Endodermal cell (in vitro differentiated cells): ENCODE measurements at regions not wholly inside any gene's neighbourhood (a gene's known extent, or its start where the extent isn't known, plus 50 kb on each side); places are given as distances from the start of the nearest gene placed in this dataset.

Source experiments
- DNase-seq: peaks from one replicate; pipeline ENCODE4 v3.0.0-alpha.2; 2017
- H3K27ac ChIP-seq: 2 replicates; pipeline ENCODE4 v1.5.1; 2013; ENCODE audit warnings: mild to moderate bottlenecking, low read depth, low read length, moderate library complexity
- H3K27me3 ChIP-seq: 2 replicates; pipeline ENCODE4 v1.6.1; 2013; ENCODE audit warnings: mild to moderate bottlenecking, low read length, moderate library complexity; ENCODE audit not compliant: insufficient read depth, control insufficient read depth, poor library complexity, severe bottlenecking
- H3K36me3 ChIP-seq: 2 replicates; pipeline ENCODE4 v1.7.0; 2013; ENCODE audit warnings: mild to moderate bottlenecking, low read length, moderate library complexity; ENCODE audit not compliant: control insufficient read depth, insufficient read depth
- H3K4me1 ChIP-seq: one replicate; pipeline ENCODE4 v1.7.0; 2013; ENCODE audit warnings: low read length; ENCODE audit not compliant: control insufficient read depth, insufficient read depth
- H3K4me3 ChIP-seq: 2 replicates; pipeline ENCODE4 v1.5.1; 2013; ENCODE audit warnings: mild to moderate bottlenecking, low read length, moderate library complexity
- H3K9ac ChIP-seq: 2 replicates; pipeline ENCODE4 v1.6.1; 2013; ENCODE audit warnings: mild to moderate bottlenecking, low read length, moderate library complexity; ENCODE audit not compliant: poor library complexity, severe bottlenecking; ENCODE audit errors: extremely low read depth
- H3K9me3 ChIP-seq: 2 replicates; pipeline ENCODE4 v1.6.1; 2013; ENCODE audit warnings: mild to moderate bottlenecking, low read length, moderate library complexity; ENCODE audit not compliant: control insufficient read depth
- H3K27ac Mint-ChIP-seq: 2 replicates; pipeline ENCODE4 v1.8.0; 2020; ENCODE audit warnings: mixed read lengths
- H3K27me3 Mint-ChIP-seq: 2 replicates; pipeline ENCODE4 v1.8.0; 2021; ENCODE audit warnings: mild to moderate bottlenecking, mixed read lengths; ENCODE audit not compliant: insufficient read depth
- H3K36me3 Mint-ChIP-seq: 2 replicates; pipeline ENCODE4 v1.8.0; 2020; ENCODE audit warnings: low read depth, mixed read lengths
- H3K4me1 Mint-ChIP-seq: 2 replicates; pipeline ENCODE4 v1.8.0; 2020; ENCODE audit warnings: mixed read lengths
- H3K4me3 Mint-ChIP-seq: 2 replicates; pipeline ENCODE4 v1.8.0; 2020; ENCODE audit warnings: mild to moderate bottlenecking, moderate library complexity, mixed read lengths
- H3K9me3 Mint-ChIP-seq: 2 replicates; pipeline ENCODE4 v1.8.0; 2020; ENCODE audit warnings: mild to moderate bottlenecking, mixed read lengths
- WGBS, 2 experiments: methylation state at CpG; one replicate each; pipeline versions ENCODE4 v1.1.5 to v1.1.7; 2013; ENCODE audit warnings: missing lambda C conversion rate in 2 of 2, mixed read lengths in 1 of 2; ENCODE audit not compliant: insufficient coverage in 1 of 2, insufficient read length in 1 of 2; 5-methylcytosine and 5-hydroxymethylcytosine counted together
- TF ChIP-seq, protein P1 (sequence below): fragments of 200-600 bp; sonication (generic); conservative IDR thresholded peaks from 2 replicates; pipeline ENCODE4 v1.5.0; 2021; ENCODE audit warnings: antibody characterized with exemption, mild to moderate bottlenecking

DNA sequence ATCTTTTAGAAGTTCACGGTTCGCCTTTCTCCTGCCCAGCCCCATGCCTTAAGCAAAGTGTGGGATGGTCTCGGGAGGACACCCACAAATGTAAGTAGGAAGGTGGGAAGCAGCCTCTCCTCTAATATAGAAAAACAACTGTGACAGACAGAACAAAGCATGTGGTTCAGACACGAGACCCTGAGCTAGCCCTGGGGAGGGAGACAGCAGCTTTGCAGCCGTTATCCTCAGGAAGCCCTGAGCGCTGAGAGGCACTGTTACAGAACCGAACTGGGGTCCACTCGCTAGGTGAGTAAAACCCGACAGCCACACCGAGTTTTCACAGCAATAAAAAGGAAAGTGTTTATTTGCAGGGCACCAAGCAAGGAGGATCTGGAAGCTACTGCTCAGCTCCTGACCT is 210.6 kb downstream of the UQCRFS1 start:
- TF ChIP-seq, protein P1, sequence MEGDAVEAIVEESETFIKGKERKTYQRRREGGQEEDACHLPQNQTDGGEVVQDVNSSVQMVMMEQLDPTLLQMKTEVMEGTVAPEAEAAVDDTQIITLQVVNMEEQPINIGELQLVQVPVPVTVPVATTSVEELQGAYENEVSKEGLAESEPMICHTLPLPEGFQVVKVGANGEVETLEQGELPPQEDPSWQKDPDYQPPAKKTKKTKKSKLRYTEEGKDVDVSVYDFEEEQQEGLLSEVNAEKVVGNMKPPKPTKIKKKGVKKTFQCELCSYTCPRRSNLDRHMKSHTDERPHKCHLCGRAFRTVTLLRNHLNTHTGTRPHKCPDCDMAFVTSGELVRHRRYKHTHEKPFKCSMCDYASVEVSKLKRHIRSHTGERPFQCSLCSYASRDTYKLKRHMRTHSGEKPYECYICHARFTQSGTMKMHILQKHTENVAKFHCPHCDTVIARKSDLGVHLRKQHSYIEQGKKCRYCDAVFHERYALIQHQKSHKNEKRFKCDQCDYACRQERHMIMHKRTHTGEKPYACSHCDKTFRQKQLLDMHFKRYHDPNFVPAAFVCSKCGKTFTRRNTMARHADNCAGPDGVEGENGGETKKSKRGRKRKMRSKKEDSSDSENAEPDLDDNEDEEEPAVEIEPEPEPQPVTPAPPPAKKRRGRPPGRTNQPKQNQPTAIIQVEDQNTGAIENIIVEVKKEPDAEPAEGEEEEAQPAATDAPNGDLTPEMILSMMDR = no peak
- Mint-ChIP-seq H3K27ac (no peak overlapping the region), H3K36me3 (peaks cover 7% of the 10 kb centered on the region), H3K27me3 (peaks cover 7% of the 10 kb centered on the region), H3K4me1 (no peaks in the 10 kb centered on the region), H3K4me3 (no peak overlapping the region), H3K9me3 (peaks cover 21% of the 10 kb centered on the region)
- H3K4me1 ChIP-seq = no peaks in the 10 kb centered on the region
- peaks cover 13% of the 10 kb centered on the region for H3K9me3 ChIP-seq
- no peaks in the 10 kb centered on the region for H3K27me3 ChIP-seq
- H3K4me3 ChIP-seq = no peak overlapping the region
- H3K9ac ChIP-seq = no peak overlapping the region
- WGBS, 2 experiments = 76 to 80% methylated on average over 7 to 10 of the region's 10 CpGs
- H3K36me3 ChIP-seq = no peaks in the 10 kb centered on the region
- no peak for DNase-seq
- no peak overlapping the region for H3K27ac ChIP-seq

DNA sequence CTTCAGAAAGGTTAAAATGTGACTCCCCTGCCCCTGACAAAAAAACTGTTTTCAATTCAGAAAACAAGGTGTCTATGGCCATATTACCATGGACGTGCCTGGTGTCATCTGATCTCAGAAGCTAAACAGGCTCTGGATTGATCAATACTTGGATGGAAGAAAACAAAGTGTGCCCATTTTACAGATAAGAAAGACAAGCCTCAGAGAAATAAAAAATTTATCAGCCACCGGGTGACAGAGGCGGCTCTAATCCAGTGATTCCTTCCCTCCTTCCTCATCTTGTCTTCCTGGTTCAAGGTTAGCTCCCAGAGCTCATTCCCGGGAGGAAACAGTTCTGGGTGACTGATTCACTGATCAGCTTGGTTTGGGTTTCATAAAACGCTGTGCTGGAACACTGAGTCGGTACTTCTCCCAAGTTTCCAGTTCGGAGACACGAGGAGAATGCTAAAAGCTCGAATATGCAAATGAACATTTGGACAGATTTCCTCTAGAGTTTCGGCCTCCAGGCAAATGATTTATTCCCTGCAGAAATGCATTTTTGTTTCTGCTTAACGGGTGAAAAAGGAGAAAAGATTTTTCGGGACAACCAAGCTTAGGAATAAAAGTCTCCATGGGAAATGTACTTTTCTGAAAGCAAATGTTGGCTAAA is 211.2 kb downstream of the UQCRFS1 start:
- 86 to 92% methylated on average over 12 of the region's 12 CpGs for WGBS, 2 experiments
- Mint-ChIP-seq H3K4me3 (no peak overlapping the region), H3K9me3 (peaks cover 27% of the 10 kb centered on the region), H3K4me1 (no peaks in the 10 kb centered on the region), H3K27ac (no peak overlapping the region), H3K36me3 (peaks cover 7% of the 10 kb centered on the region), H3K27me3 (peaks cover 7% of the 10 kb centered on the region)
- Histone ChIP-seq H3K4me1 (no peaks in the 10 kb centered on the region), H3K9me3 (peaks cover 17% of the 10 kb centered on the region), H3K27me3 (no peaks in the 10 kb centered on the region), H3K36me3 (no peaks in the 10 kb centered on the region), H3K27ac (no peak overlapping the region), H3K9ac (no peak overlapping the region), H3K4me3 (no peak overlapping the region)
- DNase-seq = no peak
- TF ChIP-seq, protein P1 = no peak

DNA sequence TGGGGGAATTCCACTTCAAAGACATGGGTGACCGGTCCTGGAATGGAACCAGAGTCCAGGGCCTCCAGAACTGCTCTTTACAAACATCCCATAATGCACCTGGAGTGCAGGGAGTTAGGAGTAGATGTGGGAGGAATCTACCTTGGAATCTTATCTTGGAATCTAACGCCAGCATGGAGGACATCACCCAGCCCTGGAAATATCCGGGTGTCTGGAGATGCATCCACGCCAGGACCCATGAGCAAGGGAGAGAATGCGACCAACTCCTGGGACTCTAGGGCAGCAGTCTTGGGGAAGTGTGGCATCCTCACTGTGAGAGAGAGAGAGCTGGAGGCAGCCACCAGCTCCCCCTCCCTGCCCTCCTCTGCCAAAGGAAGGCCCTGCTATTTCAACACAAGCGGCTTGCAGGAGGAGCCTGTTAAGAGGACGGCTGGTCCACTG is 211.8 kb downstream of the UQCRFS1 start:
- Mint-ChIP-seq H3K36me3 (peaks cover 7% of the 10 kb centered on the region), H3K27ac (no peak overlapping the region), H3K9me3 (peaks cover 33% of the 10 kb centered on the region), H3K4me1 (no peaks in the 10 kb centered on the region), H3K4me3 (no peak overlapping the region), H3K27me3 (peaks cover 9% of the 10 kb centered on the region)
- 85 to 88% methylated on average over 5 to 6 of the region's 7 CpGs for WGBS, 2 experiments
- DNase-seq = no peak
- Histone ChIP-seq H3K27me3 (no peaks in the 10 kb centered on the region), H3K9me3 (peaks cover 17% of the 10 kb centered on the region), H3K36me3 (no peaks in the 10 kb centered on the region), H3K9ac (no peak overlapping the region), H3K27ac (no peak overlapping the region), H3K4me1 (no peaks in the 10 kb centered on the region), H3K4me3 (no peak overlapping the region)
- TF ChIP-seq, protein P1 = no peak
